ENCODE measurements at regions not wholly inside any gene's neighbourhood (a gene's known extent, or its start where the extent isn't known, plus 50 kb on each side); places are given as distances from the start of the nearest gene placed in this dataset.
A peak's percentile ranks its signal among the peaks of the same experiment; 100 is the strongest.

- Histone ChIP-seq H3K9me3 (ENCODE audit: control insufficient read depth, low read length) (peaks cover 7% of the 10 kb centered on the region), H3K27ac (ENCODE audit: low read depth, low read length) (peak overlapping the region; percentile 14), H3K27me3 (ENCODE audit: control insufficient read depth, insufficient read depth, low read length, poor library complexity, severe bottlenecking) (no peaks in the 10 kb centered on the region), H3K36me3 (ENCODE audit: control insufficient read depth, insufficient read depth, low read length) (peaks cover 49% of the 10 kb centered on the region), H3K4me3 (ENCODE audit: low read length) (no peak overlapping the region), H3K4me1 (ENCODE audit: control insufficient read depth, insufficient read depth, low read length) (no peaks in the 10 kb centered on the region), H3K9ac (ENCODE audit: extremely low read depth, low read length, poor library complexity, severe bottlenecking) (no peak overlapping the region)
- no peak for TF ChIP-seq CTCF (conservative IDR thresholded peaks at IDR 0.05)
- H3K4me1 Mint-ChIP-seq, result peaks cover 5% of the 10 kb centered on the region
- no peak for DNase-seq
- H3K36me3 Mint-ChIP-seq (ENCODE audit: low read depth), result peaks cover 28% of the 10 kb centered on the region
- no peak overlapping the region for H3K27ac Mint-ChIP-seq
- H3K4me3 Mint-ChIP-seq, result no peak overlapping the region
- WGBS, 2 experiments (ENCODE audit: insufficient coverage in 1 of 2, insufficient read length in 1 of 2), result 95 to 96% methylated on average over 7 of the region's 7 CpGs
- no peaks in the 10 kb centered on the region for H3K9me3 Mint-ChIP-seq
- no peaks in the 10 kb centered on the region for H3K27me3 Mint-ChIP-seq (ENCODE audit: insufficient read depth)
These were observed 281.6 kb downstream of the PRL start for GRCh38 chr6:22015216-22015615.

- Mint-ChIP-seq H3K27me3 (ENCODE audit: insufficient read depth) (no peaks in the 10 kb centered on the region), H3K4me3 (no peak overlapping the region), H3K27ac (no peak overlapping the region), H3K4me1 (peaks cover 3% of the 10 kb centered on the region), H3K36me3 (ENCODE audit: low read depth) (peaks cover 26% of the 10 kb centered on the region), H3K9me3 (no peaks in the 10 kb centered on the region)
- peaks cover 56% of the 10 kb centered on the region for H3K36me3 ChIP-seq (ENCODE audit: control insufficient read depth, insufficient read depth, low read length)
- H3K27ac ChIP-seq (ENCODE audit: low read depth, low read length), result no peak overlapping the region
- no peak for TF ChIP-seq CTCF (conservative IDR thresholded peaks at IDR 0.05)
- WGBS, 2 experiments (ENCODE audit: insufficient coverage in 1 of 2, insufficient read length in 1 of 2), result 98 to 100% methylated on average over 3 to 5 of the region's 5 CpGs
- H3K9me3 ChIP-seq (ENCODE audit: control insufficient read depth, low read length), result peaks cover 14% of the 10 kb centered on the region
- H3K27me3 ChIP-seq (ENCODE audit: control insufficient read depth, insufficient read depth, low read length, poor library complexity, severe bottlenecking), result no peaks in the 10 kb centered on the region
- H3K9ac ChIP-seq (ENCODE audit: extremely low read depth, low read length, poor library complexity, severe bottlenecking), result no peak overlapping the region
- no peak for DNase-seq
- H3K4me1 ChIP-seq (ENCODE audit: control insufficient read depth, insufficient read depth, low read length), result no peaks in the 10 kb centered on the region
- H3K4me3 ChIP-seq (ENCODE audit: low read length), result no peak overlapping the region
These were observed 280.9 kb downstream of the PRL start for GRCh38 chr6:22015944-22016343.

- H3K36me3 ChIP-seq (ENCODE audit: control insufficient read depth, insufficient read depth, low read length), result peaks cover 58% of the 10 kb centered on the region
- peaks cover 27% of the 10 kb centered on the region for H3K9me3 ChIP-seq (ENCODE audit: control insufficient read depth, low read length)
- H3K4me1 ChIP-seq (ENCODE audit: control insufficient read depth, insufficient read depth, low read length), result no peaks in the 10 kb centered on the region
- no peak overlapping the region for H3K4me3 ChIP-seq (ENCODE audit: low read length)
- DNase-seq, result no peak
- 90% methylated on average over 1 of the region's 1 CpG; no CpG with 5 or more reads in 1 of the 2 experiments for WGBS, 2 experiments (ENCODE audit: insufficient coverage in 1 of 2, insufficient read length in 1 of 2)
- H3K27ac Mint-ChIP-seq, result no peak overlapping the region
- H3K9ac ChIP-seq (ENCODE audit: extremely low read depth, low read length, poor library complexity, severe bottlenecking), result no peak overlapping the region
- peaks cover 3% of the 10 kb centered on the region for H3K4me1 Mint-ChIP-seq
- no peak overlapping the region for H3K4me3 Mint-ChIP-seq
- no peaks in the 10 kb centered on the region for H3K27me3 Mint-ChIP-seq (ENCODE audit: insufficient read depth)
- H3K27ac ChIP-seq (ENCODE audit: low read depth, low read length), result no peak overlapping the region
- TF ChIP-seq CTCF (conservative IDR thresholded peaks at IDR 0.05), result no peak
- H3K9me3 Mint-ChIP-seq, result peaks cover 4% of the 10 kb centered on the region
- H3K27me3 ChIP-seq (ENCODE audit: control insufficient read depth, insufficient read depth, low read length, poor library complexity, severe bottlenecking), result no peaks in the 10 kb centered on the region
- peaks cover 20% of the 10 kb centered on the region for H3K36me3 Mint-ChIP-seq (ENCODE audit: low read depth)
These were observed 279.6 kb downstream of the PRL start for GRCh38 chr6:22017272-22017671.

All from endodermal cell (in vitro differentiated cells).